A549 (cell line): ENCODE measurements at regions not wholly inside any gene's neighbourhood (a gene's known extent, or its start where the extent isn't known, plus 50 kb on each side); places are given as distances from the start of the nearest gene placed in this dataset.

Source experiments
- ATAC-seq, 2 experiments: fragments of 200-7000 bp in 1 of 2; fragments of >200 bp in 1 of 2; cut with Nextera tagmentation in 1 of 2; cut with Tn5 transposase in 1 of 2; 3 replicates each; pipeline versions ENCODE4 v1.8.0 to v1.9.1; 2018 to 2020; ENCODE audit warnings: mild to moderate bottlenecking in 1 of 2, moderate library complexity in 1 of 2
- CTCF ChIA-PET: fragments of 300-600 bp; sonication (Branson Sonifier 250); formaldehyde crosslinking; extraction: SDS; loops from one replicate; lab custom pipeline; 2021; ENCODE audit warnings: antibody characterized with exemption, inconsistent platforms; lab: Yijun Ruan, JAX
- POLR2A ChIA-PET: fragments of 350-600 bp; formaldehyde crosslinking; extraction: SDS; loops from one replicate; lab custom pipeline; 2021; ENCODE audit warnings: antibody characterized with exemption, inconsistent platforms; lab: Yijun Ruan, JAX
- DNase-seq, 2 experiments: peaks; one replicate each; pipeline versions ENCODE4 v3.0.0 to v3.0.0-alpha.2; 2011 to 2016; ENCODE audit warnings: low read depth in 1 of 2, low spot score in 1 of 2
- FAIRE-seq: peaks from 2 replicates; lab custom pipeline; 2011; peaks lifted over from hg19 to GRCh38; lab: Jason Lieb, UNC
- H3K27ac ChIP-seq, 2 experiments: fragments of >200 bp; sonication (Bioruptor Twin); formaldehyde crosslinking; 3 replicates each; pipeline ENCODE4 v1.5.1; 2016 to 2017
- H3K4me1 ChIP-seq: fragments of >200 bp; sonication (Bioruptor Twin); formaldehyde crosslinking; 3 replicates; pipeline ENCODE4 v1.6.1; 2016
- H3K4me2 ChIP-seq: fragments of >200 bp; sonication (Bioruptor Twin); formaldehyde crosslinking; 3 replicates; pipeline ENCODE4 v1.6.1; 2016
- H3K4me3 ChIP-seq: fragments of >200 bp; sonication (Bioruptor Twin); formaldehyde crosslinking; 3 replicates; pipeline ENCODE4 v1.5.1; 2016
- H3K9me3 ChIP-seq: fragments of >200 bp; sonication (Bioruptor Twin); formaldehyde crosslinking; 3 replicates; pipeline ENCODE4 v1.6.1; 2016
- BCL3 ChIP-seq: fragments of >200 bp; sonication (Bioruptor Twin); formaldehyde crosslinking; IDR thresholded peaks from 3 replicates; pipeline ENCODE4 v1.6.1; 2016
- CHD2 ChIP-seq: fragments of 150-350 bp; IDR thresholded peaks from 2 replicates; pipeline ENCODE4 v1.6.1; 2014; ENCODE audit warnings: low read length; ENCODE audit not compliant: partially characterized antibody
- CHD4 ChIP-seq: fragments of 200-600 bp; sonication (generic); IDR thresholded peaks from 2 replicates; pipeline ENCODE4 v1.6.1; 2016; ENCODE audit warnings: antibody characterized with exemption, mild to moderate bottlenecking, borderline replicate concordance
- E2F6 ChIP-seq: IDR thresholded peaks from 2 replicates; pipeline ENCODE4 v1.6.1; 2012; ENCODE audit warnings: low read depth, borderline replicate concordance
- ESRRA ChIP-seq: fragments of 150-350 bp; IDR thresholded peaks from 2 replicates; pipeline ENCODE4 v1.6.1; 2014; ENCODE audit warnings: mild to moderate bottlenecking, low read length, borderline replicate concordance
- HDAC2 ChIP-seq: fragments of 200-600 bp; sonication (generic); IDR thresholded peaks from 2 replicates; pipeline ENCODE4 v1.6.1; 2016
- HOXA7 ChIP-seq: fragments of 250-450 bp; sonication (Bioruptor Pico); IDR thresholded peaks from 2 replicates; pipeline ENCODE4 v1.5.0; 2020; ENCODE audit warnings: mild to moderate bottlenecking, moderate library complexity
- KDM1A ChIP-seq: fragments of 200-600 bp; sonication (generic); IDR thresholded peaks from 2 replicates; pipeline ENCODE4 v1.6.1; 2016; ENCODE audit warnings: low read depth, mild to moderate bottlenecking
- MAZ ChIP-seq: fragments of 150-350 bp; IDR thresholded peaks from 2 replicates; pipeline ENCODE4 v1.6.1; 2014; ENCODE audit warnings: antibody characterized with exemption, low read depth, low read length, borderline replicate concordance
- NFE2L2 ChIP-seq: fragments of 150-350 bp; conservative IDR thresholded peaks from 2 replicates; pipeline ENCODE4 v1.6.1; 2014; ENCODE audit warnings: low read length
- PBX3 ChIP-seq: IDR thresholded peaks from 2 replicates; pipeline ENCODE4 v1.6.1; 2012
- RAD21 ChIP-seq, 2 experiments: fragments of >200 bp in 1 of 2; sonication (Bioruptor Twin) in 1 of 2; formaldehyde crosslinking in 1 of 2; IDR thresholded peaks in 1 of 2; conservative IDR thresholded peaks in 1 of 2; 2 replicates in 1 of 2; 3 replicates in 1 of 2; pipeline ENCODE4 v1.6.1; 2012 to 2018; ENCODE audit warnings: inconsistent platforms in 1 of 2
- RARB ChIP-seq: fragments of 250-450 bp; sonication (Bioruptor Pico); IDR thresholded peaks from 2 replicates; pipeline ENCODE4 v1.8.0; 2021; ENCODE audit warnings: mild to moderate bottlenecking, moderate library complexity
- WGBS: methylation state at CpG from one replicate; pipeline ENCODE4 v1.1.6; 2017; ENCODE audit errors: missing lambda C conversion rate; 5-methylcytosine and 5-hydroxymethylcytosine counted together
- TF ChIP-seq, protein P1 (sequence below): fragments of 200-600 bp; sonication (generic); IDR thresholded peaks from 2 replicates; pipeline ENCODE4 v1.6.1; 2016; ENCODE audit warnings: antibody characterized with exemption, mild to moderate bottlenecking, moderate library complexity
- TF ChIP-seq, protein P2 (sequence below): fragments of 250-450 bp; sonication (Bioruptor Pico); IDR thresholded peaks from 2 replicates; pipeline ENCODE4 v1.5.0; 2020; ENCODE audit warnings: low read depth, mild to moderate bottlenecking, moderate library complexity
- TF ChIP-seq, protein P3 (sequence below): fragments of >200 bp; sonication (Bioruptor Twin); formaldehyde crosslinking; IDR thresholded peaks from 3 replicates; pipeline ENCODE4 v1.5.1; 2016

- TF ChIP-seq, protein P1, sequence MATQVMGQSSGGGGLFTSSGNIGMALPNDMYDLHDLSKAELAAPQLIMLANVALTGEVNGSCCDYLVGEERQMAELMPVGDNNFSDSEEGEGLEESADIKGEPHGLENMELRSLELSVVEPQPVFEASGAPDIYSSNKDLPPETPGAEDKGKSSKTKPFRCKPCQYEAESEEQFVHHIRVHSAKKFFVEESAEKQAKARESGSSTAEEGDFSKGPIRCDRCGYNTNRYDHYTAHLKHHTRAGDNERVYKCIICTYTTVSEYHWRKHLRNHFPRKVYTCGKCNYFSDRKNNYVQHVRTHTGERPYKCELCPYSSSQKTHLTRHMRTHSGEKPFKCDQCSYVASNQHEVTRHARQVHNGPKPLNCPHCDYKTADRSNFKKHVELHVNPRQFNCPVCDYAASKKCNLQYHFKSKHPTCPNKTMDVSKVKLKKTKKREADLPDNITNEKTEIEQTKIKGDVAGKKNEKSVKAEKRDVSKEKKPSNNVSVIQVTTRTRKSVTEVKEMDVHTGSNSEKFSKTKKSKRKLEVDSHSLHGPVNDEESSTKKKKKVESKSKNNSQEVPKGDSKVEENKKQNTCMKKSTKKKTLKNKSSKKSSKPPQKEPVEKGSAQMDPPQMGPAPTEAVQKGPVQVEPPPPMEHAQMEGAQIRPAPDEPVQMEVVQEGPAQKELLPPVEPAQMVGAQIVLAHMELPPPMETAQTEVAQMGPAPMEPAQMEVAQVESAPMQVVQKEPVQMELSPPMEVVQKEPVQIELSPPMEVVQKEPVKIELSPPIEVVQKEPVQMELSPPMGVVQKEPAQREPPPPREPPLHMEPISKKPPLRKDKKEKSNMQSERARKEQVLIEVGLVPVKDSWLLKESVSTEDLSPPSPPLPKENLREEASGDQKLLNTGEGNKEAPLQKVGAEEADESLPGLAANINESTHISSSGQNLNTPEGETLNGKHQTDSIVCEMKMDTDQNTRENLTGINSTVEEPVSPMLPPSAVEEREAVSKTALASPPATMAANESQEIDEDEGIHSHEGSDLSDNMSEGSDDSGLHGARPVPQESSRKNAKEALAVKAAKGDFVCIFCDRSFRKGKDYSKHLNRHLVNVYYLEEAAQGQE = no peak
- TF ChIP-seq RAD21 (conservative IDR thresholded peaks at IDR 0.05 in 1 of 2, IDR thresholded peaks at IDR 0.05 in 1 of 2) = no peak
Measured at GRCh38 chr2:150557020-150557600, 69.6 kb upstream of the RND3 start (continued).

DNA sequence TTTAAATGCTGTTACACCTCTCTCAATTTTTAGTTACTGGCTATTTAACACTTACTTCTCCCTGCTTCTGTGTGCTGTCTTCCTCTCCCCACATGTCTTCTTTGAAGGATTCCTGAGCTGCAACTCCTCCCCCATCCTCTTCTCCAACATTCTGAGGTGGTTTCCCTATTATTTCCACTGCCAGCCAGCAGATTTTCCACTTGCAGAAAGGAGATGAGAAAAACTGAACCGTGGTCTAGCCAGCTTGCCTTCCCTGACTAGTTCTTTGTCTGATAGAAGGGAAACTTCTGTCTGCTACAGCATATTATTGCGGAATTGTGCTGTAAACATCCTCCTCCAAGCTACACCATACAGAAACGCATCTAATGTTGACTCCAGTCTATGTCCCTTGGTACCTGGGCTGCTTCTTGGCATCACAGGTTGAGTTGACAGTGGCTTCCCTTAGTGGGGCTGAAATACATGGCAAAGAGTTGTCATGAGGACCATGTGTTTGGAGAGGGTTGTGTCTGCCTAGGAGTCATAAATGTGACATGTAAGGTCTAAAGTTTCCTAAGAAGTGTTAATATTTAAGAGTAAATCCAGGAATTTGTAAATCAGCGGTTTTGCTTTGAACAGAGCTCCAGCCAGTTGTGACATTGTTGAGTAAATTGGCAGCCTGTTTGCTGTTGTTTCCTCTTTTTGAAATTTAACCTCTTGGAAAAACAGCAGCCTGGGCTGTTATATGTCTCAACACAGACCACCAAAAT is 68.3 kb upstream of the RND3 start:
- ChIA-PET CTCF (interaction anchor here (0.8 to 1.0 kb wide), 2 partner anchors 14 to 37 kb away, joined by 3 read pairs; no protein-coding TSS in a partner anchor), POLR2A (no interaction called here)
- 68% methylated on average over 4 of the region's 4 CpGs for WGBS
- H3K27ac ChIP-seq = peak overlapping the region in 1 of 2 experiments; percentile 38; a peak in 1 of 6 replicates
- DNase-seq (no peak), FAIRE-seq (no peak), ATAC-seq (no peak)
- no peak overlapping the region for H3K4me2 ChIP-seq
- TF ChIP-seq CHD2 = no peak
- TF ChIP-seq RARB (CRISPR knock-in tag) = no peak
- TF ChIP-seq ESRRA = no peak
- TF ChIP-seq, protein P2, sequence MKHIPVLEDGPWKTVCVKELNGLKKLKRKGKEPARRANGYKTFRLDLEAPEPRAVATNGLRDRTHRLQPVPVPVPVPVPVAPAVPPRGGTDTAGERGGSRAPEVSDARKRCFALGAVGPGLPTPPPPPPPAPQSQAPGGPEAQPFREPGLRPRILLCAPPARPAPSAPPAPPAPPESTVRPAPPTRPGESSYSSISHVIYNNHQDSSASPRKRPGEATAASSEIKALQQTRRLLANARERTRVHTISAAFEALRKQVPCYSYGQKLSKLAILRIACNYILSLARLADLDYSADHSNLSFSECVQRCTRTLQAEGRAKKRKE (CRISPR knock-in tag) = no peak
- no peak for TF ChIP-seq HOXA7 (CRISPR knock-in tag)
- TF ChIP-seq NFE2L2 = no peak
- no peak for TF ChIP-seq E2F6
- TF ChIP-seq HDAC2 = no peak
- no peak for TF ChIP-seq PBX3
- no peak for TF ChIP-seq BCL3
- TF ChIP-seq, protein P3, sequence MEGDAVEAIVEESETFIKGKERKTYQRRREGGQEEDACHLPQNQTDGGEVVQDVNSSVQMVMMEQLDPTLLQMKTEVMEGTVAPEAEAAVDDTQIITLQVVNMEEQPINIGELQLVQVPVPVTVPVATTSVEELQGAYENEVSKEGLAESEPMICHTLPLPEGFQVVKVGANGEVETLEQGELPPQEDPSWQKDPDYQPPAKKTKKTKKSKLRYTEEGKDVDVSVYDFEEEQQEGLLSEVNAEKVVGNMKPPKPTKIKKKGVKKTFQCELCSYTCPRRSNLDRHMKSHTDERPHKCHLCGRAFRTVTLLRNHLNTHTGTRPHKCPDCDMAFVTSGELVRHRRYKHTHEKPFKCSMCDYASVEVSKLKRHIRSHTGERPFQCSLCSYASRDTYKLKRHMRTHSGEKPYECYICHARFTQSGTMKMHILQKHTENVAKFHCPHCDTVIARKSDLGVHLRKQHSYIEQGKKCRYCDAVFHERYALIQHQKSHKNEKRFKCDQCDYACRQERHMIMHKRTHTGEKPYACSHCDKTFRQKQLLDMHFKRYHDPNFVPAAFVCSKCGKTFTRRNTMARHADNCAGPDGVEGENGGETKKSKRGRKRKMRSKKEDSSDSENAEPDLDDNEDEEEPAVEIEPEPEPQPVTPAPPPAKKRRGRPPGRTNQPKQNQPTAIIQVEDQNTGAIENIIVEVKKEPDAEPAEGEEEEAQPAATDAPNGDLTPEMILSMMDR = no peak
- TF ChIP-seq, protein P1 = no peak
- TF ChIP-seq KDM1A = no peak
- no peak for TF ChIP-seq MAZ
- no peak for TF ChIP-seq CHD4
- no peak overlapping the region for H3K4me3 ChIP-seq
- H3K4me1 ChIP-seq = 0 out of 3 replicates have a peak, but pooled peaks cover 5% of the 10 kb centered on the region
- no peaks in the 10 kb centered on the region for H3K9me3 ChIP-seq
